GM23338 (cell line): ENCODE measurements at regions not wholly inside any gene's neighbourhood (a gene's known extent, or its start where the extent isn't known, plus 50 kb on each side); places are given as distances from the start of the nearest gene placed in this dataset.

Experiments used
- EZH2 ChIP-seq: fragments of 200-600 bp; sonication (generic); IDR thresholded peaks from one replicate; pipeline ENCODE4 v1.8.0; 2017; ENCODE audit warnings: antibody characterized with exemption, mild to moderate bottlenecking, low read depth; ENCODE audit not compliant: unreplicated experiment
- EZH2phosphoT487 ChIP-seq: fragments of 200-600 bp; sonication (generic); IDR thresholded peaks from one replicate; pipeline ENCODE4 v1.8.1; 2018; ENCODE audit warnings: antibody characterized with exemption; ENCODE audit not compliant: unreplicated experiment
- NANOG ChIP-seq: IDR thresholded peaks from 2 replicates; pipeline ENCODE4 v1.6.1; 2016; ENCODE audit warnings: antibody characterized with exemption, borderline replicate concordance
- POLR2AphosphoS5 ChIP-seq: IDR thresholded peaks from 2 replicates; pipeline ENCODE4 v1.6.1; 2016; ENCODE audit warnings: antibody characterized with exemption, low read depth
- REST ChIP-seq: IDR thresholded peaks from one replicate; pipeline ENCODE4 v1.6.1; 2018; ENCODE audit warnings: antibody characterized with exemption; ENCODE audit not compliant: unreplicated experiment
- TF ChIP-seq, protein P1 (sequence below), 2 experiments: fragments of 200-600 bp in 1 of 2; sonication (generic) in 1 of 2; conservative IDR thresholded peaks; 2 replicates each; pipeline versions ENCODE4 v1.5.1 to v1.6.1; 2016 to 2017; ENCODE audit warnings: antibody characterized with exemption in 2 of 2, low read depth in 2 of 2, mild to moderate bottlenecking in 2 of 2, moderate library complexity in 1 of 2

- TF ChIP-seq, protein P1, sequence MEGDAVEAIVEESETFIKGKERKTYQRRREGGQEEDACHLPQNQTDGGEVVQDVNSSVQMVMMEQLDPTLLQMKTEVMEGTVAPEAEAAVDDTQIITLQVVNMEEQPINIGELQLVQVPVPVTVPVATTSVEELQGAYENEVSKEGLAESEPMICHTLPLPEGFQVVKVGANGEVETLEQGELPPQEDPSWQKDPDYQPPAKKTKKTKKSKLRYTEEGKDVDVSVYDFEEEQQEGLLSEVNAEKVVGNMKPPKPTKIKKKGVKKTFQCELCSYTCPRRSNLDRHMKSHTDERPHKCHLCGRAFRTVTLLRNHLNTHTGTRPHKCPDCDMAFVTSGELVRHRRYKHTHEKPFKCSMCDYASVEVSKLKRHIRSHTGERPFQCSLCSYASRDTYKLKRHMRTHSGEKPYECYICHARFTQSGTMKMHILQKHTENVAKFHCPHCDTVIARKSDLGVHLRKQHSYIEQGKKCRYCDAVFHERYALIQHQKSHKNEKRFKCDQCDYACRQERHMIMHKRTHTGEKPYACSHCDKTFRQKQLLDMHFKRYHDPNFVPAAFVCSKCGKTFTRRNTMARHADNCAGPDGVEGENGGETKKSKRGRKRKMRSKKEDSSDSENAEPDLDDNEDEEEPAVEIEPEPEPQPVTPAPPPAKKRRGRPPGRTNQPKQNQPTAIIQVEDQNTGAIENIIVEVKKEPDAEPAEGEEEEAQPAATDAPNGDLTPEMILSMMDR (conservative IDR thresholded peaks at IDR 0.05; ENCODE audit: low read depth in 2 of 2), result no peak
- TF ChIP-seq POLR2AphosphoS5 (no peak), EZH2 (no peak), EZH2phosphoT487 (no peak), REST (no peak), NANOG (no peak)
These were observed 347.6 kb upstream of the IMPG1 start for GRCh38 chr6:76420094-76420493.
